Fibroblast of lung (primary cell): ENCODE measurements at regions not wholly inside any gene's neighbourhood (a gene's known extent, or its start where the extent isn't known, plus 50 kb on each side); places are given as distances from the start of the nearest gene placed in this dataset.

Experiments
- DNase-seq, 2 donors: peaks; one replicate each; pipeline versions ENCODE4 v3.0.0 to v3.0.0-alpha.2; 2010; ENCODE audit warnings: low read depth in 2 of 2
- H2AFZ ChIP-seq: 2 replicates; pipeline ENCODE4 v1.5.1; 2012; ENCODE audit warnings: low read length, control low read depth, inconsistent platforms
- H3K27ac ChIP-seq: 2 replicates; pipeline ENCODE4 v1.5.1; 2011; ENCODE audit warnings: low read length, control low read depth; ENCODE audit not compliant: insufficient read depth
- H3K27me3 ChIP-seq: 2 replicates; pipeline ENCODE4 v1.5.1; 2011; ENCODE audit warnings: mild to moderate bottlenecking, low read length; ENCODE audit not compliant: control insufficient read depth, insufficient read depth
- H3K36me3 ChIP-seq: 2 replicates; pipeline ENCODE4 v1.5.1; 2011; ENCODE audit warnings: low read length; ENCODE audit not compliant: control insufficient read depth, insufficient read depth
- H3K4me1 ChIP-seq: 2 replicates; pipeline ENCODE4 v1.5.1; 2011; ENCODE audit warnings: low read length; ENCODE audit not compliant: control insufficient read depth, insufficient read depth; ENCODE audit errors: extremely low read depth
- H3K4me2 ChIP-seq: 2 replicates; pipeline ENCODE4 v1.5.1; 2011; ENCODE audit warnings: low read length, control low read depth; ENCODE audit not compliant: insufficient read depth; ENCODE audit errors: extremely low read depth
- H3K4me3 ChIP-seq, 4 experiments: fragments of 200-600 bp in 1 of 4; sonication (generic) in 1 of 4; replicated peaks in 1 of 4; 2 replicates each; pipeline ENCODE4 v1.5.1; 2011 to 2016; ENCODE audit warnings: low read length in 4 of 4, low read depth in 3 of 4, mild to moderate bottlenecking in 3 of 4, control low read depth in 2 of 4, inconsistent platforms in 1 of 4, mixed read lengths in 1 of 4; ENCODE audit not compliant: insufficient read depth in 1 of 4; ENCODE audit errors: control extremely low read depth in 1 of 4
- H3K79me2 ChIP-seq: 2 replicates; pipeline ENCODE4 v1.5.1; 2012; ENCODE audit warnings: mild to moderate bottlenecking, low read length, inconsistent platforms; ENCODE audit not compliant: control insufficient read depth, insufficient read depth
- H3K9ac ChIP-seq: 2 replicates; pipeline ENCODE4 v1.5.1; 2011; ENCODE audit warnings: mild to moderate bottlenecking, low read length, control low read depth; ENCODE audit not compliant: insufficient read depth
- H3K9me3 ChIP-seq: 2 replicates; pipeline ENCODE4 v1.5.1; 2012; ENCODE audit warnings: low read depth, low read length; ENCODE audit not compliant: control insufficient read depth, insufficient read depth
- H4K20me1 ChIP-seq: 2 replicates; pipeline ENCODE4 v1.5.1; 2011; ENCODE audit warnings: low read length; ENCODE audit not compliant: control insufficient read depth, insufficient read depth; ENCODE audit errors: extremely low read depth
- CTCF ChIP-seq, 2 donors: IDR thresholded peaks in 1 of 2; conservative IDR thresholded peaks in 1 of 2; 1 replicate in 1 of 2; 2 replicates in 1 of 2; pipeline ENCODE4 v1.5.1; 2011 to 2012; ENCODE audit warnings: low read length in 2 of 2, control low read depth in 1 of 2, inconsistent platforms in 1 of 2, low read depth in 1 of 2, mild to moderate bottlenecking in 1 of 2
- EZH2 ChIP-seq: IDR thresholded peaks from 2 replicates; pipeline ENCODE4 v1.5.1; 2012; ENCODE audit warnings: low read length, control low read depth, mild to moderate bottlenecking; ENCODE audit errors: missing control alignments

- Histone ChIP-seq H3K4me3 (no peak overlapping the region), H3K9ac (no peak overlapping the region)
Observed at GRCh38 chr6:56709650-56710049, 67.0 kb upstream of the DST start.

GRCh38 chr6:56708810-56709597 is 66.3 kb upstream of the DST start:
- Histone ChIP-seq H3K4me3 (no peak overlapping the region), H3K27me3 (no peaks in the 10 kb centered on the region), H3K4me1 (peaks cover 20% of the 10 kb centered on the region), H4K20me1 (no peaks in the 10 kb centered on the region), H2AFZ (no peak overlapping the region), H3K4me2 (peak overlapping the region; percentile 78), H3K9me3 (no peaks in the 10 kb centered on the region), H3K79me2 (peaks cover 75% of the 10 kb centered on the region), H3K9ac (no peak overlapping the region), H3K36me3 (no peaks in the 10 kb centered on the region), H3K27ac (peak overlapping the region; percentile 46)
- TF ChIP-seq CTCF (conservative IDR thresholded peaks at IDR 0.05 in 1 of 2, IDR thresholded peaks at IDR 0.05 in 1 of 2; ENCODE audit: low read depth in 1 of 2, low read length in 2 of 2) (peak in 1 of 2 donors; percentile 53), EZH2 (no peak)
- peak; percentile 79 to 86 for DNase-seq

More at GRCh38 chr6:56709650-56710049, 67.0 kb upstream of the DST start:
- H3K4me1 ChIP-seq: peaks cover 26% of the 10 kb centered on the region
- TF ChIP-seq EZH2: no peak
- TF ChIP-seq CTCF (conservative IDR thresholded peaks at IDR 0.05 in 1 of 2, IDR thresholded peaks at IDR 0.05 in 1 of 2; ENCODE audit: low read depth in 1 of 2, low read length in 2 of 2): no peak
- H2AFZ ChIP-seq: no peak overlapping the region
- no peaks in the 10 kb centered on the region for H3K27me3 ChIP-seq
- no peak for DNase-seq
- no peaks in the 10 kb centered on the region for H4K20me1 ChIP-seq
- H3K9me3 ChIP-seq: no peaks in the 10 kb centered on the region
- H3K27ac ChIP-seq: no peak overlapping the region
- H3K79me2 ChIP-seq: peaks cover 78% of the 10 kb centered on the region
- H3K4me2 ChIP-seq: no peak overlapping the region
- H3K36me3 ChIP-seq: no peaks in the 10 kb centered on the region

GRCh38 chr6:56706981-56707726 is 64.5 kb upstream of the DST start:
- Histone ChIP-seq H3K79me2 (peaks cover 67% of the 10 kb centered on the region), H3K4me3 (no peak overlapping the region), H3K4me1 (peaks cover 11% of the 10 kb centered on the region)

More at GRCh38 chr6:56706981-56707726, 64.5 kb upstream of the DST start:
- Histone ChIP-seq H3K9ac (no peak overlapping the region), H3K27ac (no peak overlapping the region), H4K20me1 (no peaks in the 10 kb centered on the region), H3K4me2 (no peak overlapping the region), H2AFZ (no peak overlapping the region), H3K9me3 (no peaks in the 10 kb centered on the region), H3K27me3 (no peaks in the 10 kb centered on the region), H3K36me3 (no peaks in the 10 kb centered on the region)
- TF ChIP-seq CTCF (conservative IDR thresholded peaks at IDR 0.05 in 1 of 2, IDR thresholded peaks at IDR 0.05 in 1 of 2; ENCODE audit: low read depth in 1 of 2, low read length in 2 of 2) (no peak), EZH2 (no peak)
- DNase-seq: no peak
